ENCODE measurements at regions not wholly inside any gene's neighbourhood (a gene's known extent, or its start where the extent isn't known, plus 50 kb on each side); places are given as distances from the start of the nearest gene placed in this dataset.

DNA sequence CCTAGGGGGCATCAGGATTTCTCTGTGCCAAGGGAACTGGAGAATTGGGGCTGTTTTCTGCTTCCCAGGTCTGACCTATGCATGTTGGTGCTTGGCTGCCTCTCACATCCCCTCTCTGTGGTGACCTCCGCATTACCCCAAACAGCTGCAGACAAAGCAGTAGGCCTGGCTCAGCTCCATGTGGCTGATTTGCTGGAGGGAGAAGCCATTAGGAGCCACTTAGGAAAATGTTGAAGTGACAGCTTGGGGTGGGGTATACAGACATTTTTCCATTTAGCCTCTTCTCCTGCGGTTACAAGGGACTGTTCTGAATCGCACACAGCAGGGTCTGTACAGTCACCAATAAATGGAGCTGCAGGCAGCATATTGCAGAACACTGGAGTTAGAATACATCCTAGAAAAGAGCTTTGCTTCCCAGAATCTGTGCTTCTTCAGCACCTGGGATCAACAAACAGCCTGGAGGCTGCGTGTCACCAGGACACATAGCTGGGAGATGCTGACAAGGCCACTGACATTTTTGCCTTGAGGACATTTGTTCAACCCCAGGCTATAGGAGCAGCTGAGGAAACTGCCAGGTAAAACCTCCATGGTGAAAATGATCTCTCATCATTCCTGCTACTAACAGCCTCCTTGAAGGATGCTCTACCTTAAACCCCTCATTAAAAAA is 335.3 kb downstream of the DIRAS2 start:
- H3K27ac Mint-ChIP-seq, result no peak overlapping the region
- no peak for ATAC-seq
- CTCF ChIA-PET, result no interaction called here

DNA sequence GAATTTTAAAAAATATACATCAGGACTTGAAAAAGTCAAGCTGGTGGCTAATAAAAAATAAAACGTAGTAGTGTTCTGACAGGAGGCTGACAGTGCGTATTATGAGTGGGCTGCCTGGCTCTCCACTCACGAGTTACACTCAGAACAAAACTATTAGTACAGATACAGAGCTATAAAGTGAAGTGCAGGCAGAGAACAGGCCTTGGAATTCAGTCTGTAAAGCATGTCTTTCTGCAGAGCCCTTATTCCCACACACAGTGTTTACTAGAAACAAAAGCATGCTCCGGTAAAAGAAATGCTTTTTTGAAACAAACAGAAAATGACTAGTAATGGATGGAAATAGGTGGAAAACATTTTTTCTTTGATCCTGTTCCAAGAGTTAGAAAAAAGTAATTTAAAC is 334.7 kb downstream of the DIRAS2 start:
- CTCF ChIA-PET, result no interaction called here
- Mint-ChIP-seq H3K27ac (no peak overlapping the region), H3K36me3 (ENCODE audit: low read depth) (no peaks in the 10 kb centered on the region), H3K4me1 (ENCODE audit: low read depth) (no peaks in the 10 kb centered on the region), H3K4me3 (no peak overlapping the region), H3K9me3 (ENCODE audit: insufficient read depth) (no peaks in the 10 kb centered on the region), H3K27me3 (ENCODE audit: low read depth) (peaks cover 5% of the 10 kb centered on the region)
- POLR2A ChIA-PET, result no interaction called here
- ATAC-seq (no peak), DNase-seq (no peak)

More for the DNA sequence above, 335.3 kb downstream of the DIRAS2 start:
- no peak for DNase-seq
- Mint-ChIP-seq H3K4me3 (no peak overlapping the region), H3K9me3 (ENCODE audit: insufficient read depth) (no peaks in the 10 kb centered on the region), H3K27me3 (ENCODE audit: low read depth) (peaks cover 8% of the 10 kb centered on the region), H3K36me3 (ENCODE audit: low read depth) (no peaks in the 10 kb centered on the region), H3K4me1 (ENCODE audit: low read depth) (no peaks in the 10 kb centered on the region)
- POLR2A ChIA-PET, result no interaction called here

GRCh38 chr9:90308691-90309090 is 333.9 kb downstream of the DIRAS2 start:
- no peak overlapping the region for H3K27ac Mint-ChIP-seq
- H3K36me3 Mint-ChIP-seq (ENCODE audit: low read depth), result no peaks in the 10 kb centered on the region
- CTCF ChIA-PET, result no interaction called here
- H3K9me3 Mint-ChIP-seq (ENCODE audit: insufficient read depth), result no peaks in the 10 kb centered on the region
- H3K4me3 Mint-ChIP-seq, result no peak overlapping the region
- peaks cover 7% of the 10 kb centered on the region for H3K27me3 Mint-ChIP-seq (ENCODE audit: low read depth)
- ATAC-seq (no peak), DNase-seq (no peak)
- no peaks in the 10 kb centered on the region for H3K4me1 Mint-ChIP-seq (ENCODE audit: low read depth)
- POLR2A ChIA-PET, result no interaction called here

DNA sequence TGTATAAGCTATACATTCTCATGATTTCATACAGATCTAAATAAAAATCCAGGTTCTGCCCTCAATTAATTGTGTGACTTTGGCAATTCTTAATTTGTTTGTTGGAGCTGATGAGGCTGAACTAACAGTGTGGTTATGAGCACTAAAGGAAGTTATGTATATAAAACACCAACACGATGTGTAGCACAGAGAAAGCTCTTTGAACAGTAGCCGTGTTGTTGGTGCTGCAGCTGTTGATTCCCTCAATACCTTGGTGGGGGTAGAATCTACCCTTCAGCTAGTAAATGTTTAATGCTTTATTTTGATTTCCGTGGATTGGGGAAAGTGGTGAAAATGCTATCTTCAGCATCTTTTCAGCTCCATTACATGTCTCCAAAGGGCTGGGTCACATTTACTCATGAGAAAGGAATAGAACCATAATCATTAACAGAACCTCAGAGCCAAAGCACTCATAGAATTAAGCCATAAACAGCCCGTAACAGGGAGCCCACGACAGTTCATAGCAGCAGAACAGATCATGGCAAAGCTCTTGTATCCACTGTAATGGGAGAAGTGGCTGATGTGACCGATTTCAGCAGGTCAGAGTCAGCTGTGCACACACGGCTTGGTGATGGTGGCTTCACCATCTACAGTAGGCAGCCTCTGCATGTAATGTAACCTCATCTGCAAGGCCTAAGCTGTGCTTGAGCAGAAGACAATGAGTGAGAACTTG is 332.7 kb downstream of the DIRAS2 start:
- ChIA-PET CTCF (no interaction called here), POLR2A (no interaction called here)
- ATAC-seq, result no peak
- H3K27ac Mint-ChIP-seq, result no peak overlapping the region
- peaks cover 6% of the 10 kb centered on the region for H3K27me3 Mint-ChIP-seq (ENCODE audit: low read depth)
- no peaks in the 10 kb centered on the region for H3K9me3 Mint-ChIP-seq (ENCODE audit: insufficient read depth)
- no peaks in the 10 kb centered on the region for H3K4me1 Mint-ChIP-seq (ENCODE audit: low read depth)
- H3K36me3 Mint-ChIP-seq (ENCODE audit: low read depth), result no peaks in the 10 kb centered on the region
- H3K4me3 Mint-ChIP-seq, result no peak overlapping the region
- no peak for DNase-seq

- H3K27ac Mint-ChIP-seq, result no peak overlapping the region
- no peaks in the 10 kb centered on the region for H3K9me3 Mint-ChIP-seq (ENCODE audit: insufficient read depth)
- H3K27me3 Mint-ChIP-seq (ENCODE audit: low read depth), result peaks cover 6% of the 10 kb centered on the region
- DNase-seq (no peak), ATAC-seq (no peak)
- no peaks in the 10 kb centered on the region for H3K4me1 Mint-ChIP-seq (ENCODE audit: low read depth)
- no peak overlapping the region for H3K4me3 Mint-ChIP-seq
- POLR2A ChIA-PET, result no interaction called here
- H3K36me3 Mint-ChIP-seq (ENCODE audit: low read depth), result no peaks in the 10 kb centered on the region
- CTCF ChIA-PET, result no interaction called here
These were observed 332.1 kb downstream of the DIRAS2 start for GRCh38 chr9:90310521-90310876.

DNA sequence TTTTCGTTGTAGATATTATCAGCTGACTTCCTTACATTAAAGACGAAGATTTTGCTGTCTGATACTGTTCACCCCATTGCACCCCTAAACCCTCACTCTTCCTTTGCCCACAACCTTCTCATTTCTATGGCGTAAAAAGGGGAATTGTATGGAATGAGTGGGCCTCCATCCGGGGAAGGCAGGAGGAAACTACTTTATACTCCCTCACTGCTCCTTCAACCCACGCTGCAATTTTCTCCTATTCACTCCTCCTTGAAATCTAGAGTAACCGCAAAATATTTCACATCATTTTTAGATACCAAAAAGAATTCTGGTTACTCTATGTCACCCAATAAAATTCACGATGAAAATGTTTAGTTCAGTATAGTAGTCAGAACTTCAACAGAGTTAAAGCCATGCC is 330.8 kb downstream of the DIRAS2 start:
- Mint-ChIP-seq H3K27me3 (ENCODE audit: low read depth) (peaks cover 6% of the 10 kb centered on the region), H3K27ac (no peak overlapping the region), H3K36me3 (ENCODE audit: low read depth) (no peaks in the 10 kb centered on the region), H3K4me1 (ENCODE audit: low read depth) (no peaks in the 10 kb centered on the region), H3K9me3 (ENCODE audit: insufficient read depth) (no peaks in the 10 kb centered on the region), H3K4me3 (no peak overlapping the region)
- ATAC-seq (no peak), DNase-seq (no peak)
- ChIA-PET POLR2A (no interaction called here), CTCF (no interaction called here)

DNA sequence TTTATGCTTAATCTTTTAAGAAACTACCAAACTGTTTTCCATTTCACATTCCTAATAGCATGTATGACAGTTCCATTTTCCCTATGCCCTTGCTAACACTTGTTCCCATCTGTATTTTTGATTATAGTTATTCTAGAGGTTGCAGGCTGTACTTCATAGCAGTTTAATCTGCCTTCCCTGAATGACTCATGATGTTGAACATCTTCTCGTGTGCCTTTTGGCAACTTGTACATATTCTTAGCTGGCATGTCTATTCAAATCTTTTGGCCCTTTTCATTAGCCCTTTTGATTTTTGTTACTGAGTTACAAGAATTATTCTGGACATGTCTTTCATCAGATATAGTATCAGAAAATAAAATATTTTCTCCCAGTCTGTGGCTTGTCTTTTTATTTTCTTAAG is 320.3 kb downstream of the DIRAS2 start:
- H3K36me3 Mint-ChIP-seq (ENCODE audit: low read depth), result no peaks in the 10 kb centered on the region
- no peak overlapping the region for H3K4me3 Mint-ChIP-seq
- POLR2A ChIA-PET, result no interaction called here
- no peak overlapping the region for H3K27ac Mint-ChIP-seq
- CTCF ChIA-PET, result no interaction called here
- H3K4me1 Mint-ChIP-seq (ENCODE audit: low read depth), result no peaks in the 10 kb centered on the region
- ATAC-seq (no peak), DNase-seq (no peak)
- H3K27me3 Mint-ChIP-seq (ENCODE audit: low read depth), result peaks cover 18% of the 10 kb centered on the region
- H3K9me3 Mint-ChIP-seq (ENCODE audit: insufficient read depth), result no peaks in the 10 kb centered on the region

- Mint-ChIP-seq H3K36me3 (ENCODE audit: low read depth) (no peaks in the 10 kb centered on the region), H3K4me3 (no peak overlapping the region), H3K27ac (no peak overlapping the region), H3K4me1 (ENCODE audit: low read depth) (no peaks in the 10 kb centered on the region), H3K9me3 (ENCODE audit: insufficient read depth) (no peaks in the 10 kb centered on the region), H3K27me3 (ENCODE audit: low read depth) (peaks cover 23% of the 10 kb centered on the region)
- ChIA-PET POLR2A (no interaction called here), CTCF (no interaction called here)
- no peak for DNase-seq
- ATAC-seq, result no peak
These were observed 316.5 kb downstream of the DIRAS2 start for GRCh38 chr9:90325913-90326653.

DNA sequence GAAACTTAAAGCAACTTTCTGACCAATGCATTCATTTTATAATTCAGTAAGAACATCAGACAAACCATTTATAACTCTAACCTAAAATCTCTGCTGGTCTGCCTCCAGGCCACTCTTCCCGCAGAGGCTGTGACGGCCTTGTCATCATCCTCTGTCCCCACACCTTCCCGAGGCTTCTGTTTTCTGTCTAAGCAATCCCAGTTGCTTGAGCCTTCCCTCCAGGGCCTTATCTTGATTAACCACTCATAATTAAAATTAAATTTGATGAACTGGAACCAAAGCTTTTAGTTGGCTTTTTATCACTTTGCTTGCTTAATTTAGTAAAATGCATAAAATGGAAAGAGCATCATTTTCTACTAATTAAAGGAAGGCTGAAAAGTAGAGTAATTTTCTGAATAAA is 312.4 kb downstream of the DIRAS2 start:
- no peak overlapping the region for H3K27ac Mint-ChIP-seq
- no peaks in the 10 kb centered on the region for H3K4me1 Mint-ChIP-seq (ENCODE audit: low read depth)
- H3K4me3 Mint-ChIP-seq, result no peak overlapping the region
- ATAC-seq (no peak), DNase-seq (no peak)
- POLR2A ChIA-PET, result no interaction called here
- H3K27me3 Mint-ChIP-seq (ENCODE audit: low read depth), result peaks cover 22% of the 10 kb centered on the region
- H3K9me3 Mint-ChIP-seq (ENCODE audit: insufficient read depth), result no peaks in the 10 kb centered on the region
- H3K36me3 Mint-ChIP-seq (ENCODE audit: low read depth), result no peaks in the 10 kb centered on the region
- CTCF ChIA-PET, result no interaction called here

- ChIA-PET POLR2A (interaction anchor here (0.5 kb wide), 1 partner anchor 395 kb away, joined by 3 read pairs; no protein-coding TSS in a partner anchor), CTCF (no interaction called here)
- peaks cover 27% of the 10 kb centered on the region for H3K27me3 Mint-ChIP-seq (ENCODE audit: low read depth)
- no peaks in the 10 kb centered on the region for H3K4me1 Mint-ChIP-seq (ENCODE audit: low read depth)
- no peak overlapping the region for H3K4me3 Mint-ChIP-seq
- ATAC-seq (no peak), DNase-seq (no peak)
- H3K36me3 Mint-ChIP-seq (ENCODE audit: low read depth), result no peaks in the 10 kb centered on the region
- no peaks in the 10 kb centered on the region for H3K9me3 Mint-ChIP-seq (ENCODE audit: insufficient read depth)
- H3K27ac Mint-ChIP-seq, result no peak overlapping the region
These were observed 310.6 kb downstream of the DIRAS2 start for GRCh38 chr9:90331826-90332575.

DNA sequence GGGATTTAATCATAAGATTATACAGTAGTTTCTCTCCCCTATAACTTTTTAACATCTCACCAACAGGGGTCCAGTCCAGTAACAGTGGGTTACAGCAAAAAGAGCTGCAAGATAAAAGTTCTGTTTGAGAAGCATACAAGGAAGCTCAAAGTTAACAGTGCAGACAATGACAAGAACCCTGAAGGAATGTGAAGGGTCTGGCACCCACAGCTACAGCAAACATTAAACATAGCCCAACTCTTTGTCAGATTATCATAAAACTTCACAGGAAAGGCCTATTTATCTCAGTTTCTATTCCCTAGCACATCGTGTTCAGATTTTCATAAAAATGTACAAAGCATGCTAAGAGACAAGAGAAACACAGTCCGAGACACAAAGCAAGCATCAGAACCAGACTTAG is 309.4 kb downstream of the DIRAS2 start:
- Mint-ChIP-seq H3K4me1 (ENCODE audit: low read depth) (no peaks in the 10 kb centered on the region), H3K4me3 (no peak overlapping the region)
- no peak for ATAC-seq

DNA sequence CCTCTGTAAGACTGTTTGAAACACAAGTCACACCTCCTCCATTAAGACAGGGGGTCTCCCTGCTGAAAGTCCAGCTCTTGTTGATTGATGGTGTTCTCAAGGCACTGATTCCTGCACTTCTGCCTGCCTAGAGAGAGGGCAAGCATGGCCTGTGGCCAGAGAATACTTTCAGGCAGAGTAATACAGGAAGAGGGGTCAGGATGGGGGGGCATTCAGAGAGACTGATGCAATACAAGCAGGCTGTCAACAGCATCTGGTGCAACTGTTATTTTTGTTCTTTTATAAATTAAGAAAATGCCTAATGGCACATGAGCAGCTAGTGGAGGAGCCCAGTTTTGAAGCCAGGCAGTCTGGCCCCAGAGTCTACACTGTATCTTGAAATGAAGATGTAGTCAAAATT is 302.2 kb downstream of the DIRAS2 start:
- no peak for ATAC-seq
- DNase-seq, result no peak
- H3K36me3 Mint-ChIP-seq (ENCODE audit: low read depth), result no peaks in the 10 kb centered on the region
- POLR2A ChIA-PET, result no interaction called here
- H3K4me1 Mint-ChIP-seq (ENCODE audit: low read depth), result no peaks in the 10 kb centered on the region
- no peak overlapping the region for H3K27ac Mint-ChIP-seq
- H3K4me3 Mint-ChIP-seq, result no peak overlapping the region
- H3K27me3 Mint-ChIP-seq (ENCODE audit: low read depth), result peaks cover 10% of the 10 kb centered on the region
- CTCF ChIA-PET, result no interaction called here
- H3K9me3 Mint-ChIP-seq (ENCODE audit: insufficient read depth), result no peaks in the 10 kb centered on the region

More for the DNA sequence above, 309.4 kb downstream of the DIRAS2 start:
- no peaks in the 10 kb centered on the region for H3K9me3 Mint-ChIP-seq (ENCODE audit: insufficient read depth)
- no peak for DNase-seq
- CTCF ChIA-PET, result no interaction called here
- peaks cover 23% of the 10 kb centered on the region for H3K27me3 Mint-ChIP-seq (ENCODE audit: low read depth)
- no peak overlapping the region for H3K27ac Mint-ChIP-seq
- H3K36me3 Mint-ChIP-seq (ENCODE audit: low read depth), result no peaks in the 10 kb centered on the region
- POLR2A ChIA-PET, result no interaction called here

All from activated CD8-positive, alpha-beta T cell treated with anti-CD3 and anti-CD28 coated beads, Interleukin-2, amount 10 ng/mL, durations not matched to agents 7 days and 5 days (primary cell).